K562 (cell line): ENCODE measurements at regions not wholly inside any gene's neighbourhood (a gene's known extent, or its start where the extent isn't known, plus 50 kb on each side); places are given as distances from the start of the nearest gene placed in this dataset.

Experiments used
- ERF ChIP-seq: fragments of 450-650 bp; formaldehyde crosslinking; IDR thresholded peaks from 2 replicates; pipeline ENCODE4 v1.4.0; 2020; ENCODE audit warnings: mild to moderate bottlenecking, mixed read lengths
- ETV1 ChIP-seq: fragments of 450-650 bp; conservative IDR thresholded peaks from 2 replicates; pipeline ENCODE4 v1.6.1; 2016; ENCODE audit warnings: missing genetic modification characterization, control low read depth, low read depth, missing compliant biosample characterization
- HDAC1 ChIP-seq, 2 experiments: fragments of 450-650 bp; IDR thresholded peaks; 2 replicates each; pipeline ENCODE4 v1.6.1; 2016 to 2017; ENCODE audit warnings: inconsistent platforms in 1 of 2, mild to moderate bottlenecking in 1 of 2, moderate library complexity in 1 of 2
- HLTF ChIP-seq: fragments of 450-650 bp; IDR thresholded peaks from 2 replicates; pipeline ENCODE4 v1.6.1; 2016
- KHSRP ChIP-seq: fragments of 450-650 bp; IDR thresholded peaks from 2 replicates; pipeline ENCODE4 v1.6.1; 2017
- KLF13 ChIP-seq: fragments of 450-650 bp; IDR thresholded peaks from 2 replicates; pipeline ENCODE4 v1.6.1; 2016; ENCODE audit warnings: missing genetic modification characterization, low read depth, mild to moderate bottlenecking, missing compliant biosample characterization, moderate library complexity, borderline replicate concordance
- MCM7 ChIP-seq, 2 experiments: fragments of 450-650 bp; IDR thresholded peaks; 2 replicates each; pipeline ENCODE4 v1.6.1; 2016 to 2018
- MTF1 ChIP-seq: fragments of 250-450 bp; sonication (Bioruptor Pico); IDR thresholded peaks from 2 replicates; pipeline ENCODE4 v1.9.0; 2021; ENCODE audit warnings: moderate library complexity, mild to moderate bottlenecking, inconsistent platforms, borderline replicate concordance
- RBM15 ChIP-seq: fragments of 200-400 bp; formaldehyde crosslinking; IDR thresholded peaks from 2 replicates; pipeline ENCODE4 v1.6.1; 2018; ENCODE audit warnings: mild to moderate bottlenecking, low read length, moderate library complexity; ENCODE audit not compliant: insufficient read depth
- RBM25 ChIP-seq: fragments of 200-400 bp; formaldehyde crosslinking; IDR thresholded peaks from 2 replicates; pipeline ENCODE4 v1.6.1; 2018; ENCODE audit warnings: low read length, low read depth, moderate library complexity; ENCODE audit not compliant: severe bottlenecking
- RCOR1 ChIP-seq, 2 experiments: IDR thresholded peaks; 2 replicates each; pipeline ENCODE4 v1.6.1; 2012; ENCODE audit warnings: low read depth in 2 of 2, low read length in 2 of 2, borderline replicate concordance in 1 of 2, improper control_type of control experiment in 1 of 2
- SMARCA5 ChIP-seq: fragments of 450-650 bp; IDR thresholded peaks from 2 replicates; pipeline ENCODE4 v1.6.1; 2016
- SOX6 ChIP-seq: fragments of 450-650 bp; IDR thresholded peaks from 2 replicates; pipeline ENCODE4 v1.6.1; 2014; ENCODE audit warnings: mild to moderate bottlenecking
- TF ChIP-seq, protein P1 (sequence below): fragments of 450-650 bp; IDR thresholded peaks from 2 replicates; pipeline ENCODE4 v1.6.1; 2018; ENCODE audit warnings: mild to moderate bottlenecking, low read depth; ENCODE audit not compliant: partially characterized antibody
- TF ChIP-seq, protein P2 (sequence below), 2 experiments: fragments of 450-650 bp in 1 of 2; IDR thresholded peaks; 2 replicates each; pipeline ENCODE4 v1.6.1; 2011 to 2017; ENCODE audit warnings: low read depth in 2 of 2, antibody characterized with exemption in 1 of 2, borderline replicate concordance in 1 of 2, low read length in 1 of 2, mild to moderate bottlenecking in 1 of 2, mixed read lengths in 1 of 2; ENCODE audit not compliant: control insufficient read depth in 1 of 2
- TF ChIP-seq, protein P3 (sequence below): fragments of 250-450 bp; sonication (Bioruptor Pico); IDR thresholded peaks from 2 replicates; pipeline ENCODE4 v1.5.0; 2021
- TF ChIP-seq, protein P4 (sequence below): fragments of 200-400 bp; formaldehyde crosslinking; IDR thresholded peaks from 2 replicates; pipeline ENCODE4 v1.6.1; 2017; ENCODE audit warnings: mild to moderate bottlenecking, low read depth, low read length, moderate library complexity
- TF ChIP-seq, protein P5 (sequence below), 2 experiments: IDR thresholded peaks; 2 replicates each; pipeline ENCODE4 v1.6.1; 2011; ENCODE audit warnings: borderline replicate concordance in 1 of 2, control low read depth in 1 of 2, low read depth in 1 of 2, low read length in 1 of 2, mild to moderate bottlenecking in 1 of 2, mixed read lengths in 1 of 2, moderate library complexity in 1 of 2; ENCODE audit not compliant: insufficient read depth in 1 of 2, insufficient read length in 1 of 2, poor library complexity in 1 of 2, severe bottlenecking in 1 of 2; ENCODE audit errors: extremely low read depth in 1 of 2

DNA sequence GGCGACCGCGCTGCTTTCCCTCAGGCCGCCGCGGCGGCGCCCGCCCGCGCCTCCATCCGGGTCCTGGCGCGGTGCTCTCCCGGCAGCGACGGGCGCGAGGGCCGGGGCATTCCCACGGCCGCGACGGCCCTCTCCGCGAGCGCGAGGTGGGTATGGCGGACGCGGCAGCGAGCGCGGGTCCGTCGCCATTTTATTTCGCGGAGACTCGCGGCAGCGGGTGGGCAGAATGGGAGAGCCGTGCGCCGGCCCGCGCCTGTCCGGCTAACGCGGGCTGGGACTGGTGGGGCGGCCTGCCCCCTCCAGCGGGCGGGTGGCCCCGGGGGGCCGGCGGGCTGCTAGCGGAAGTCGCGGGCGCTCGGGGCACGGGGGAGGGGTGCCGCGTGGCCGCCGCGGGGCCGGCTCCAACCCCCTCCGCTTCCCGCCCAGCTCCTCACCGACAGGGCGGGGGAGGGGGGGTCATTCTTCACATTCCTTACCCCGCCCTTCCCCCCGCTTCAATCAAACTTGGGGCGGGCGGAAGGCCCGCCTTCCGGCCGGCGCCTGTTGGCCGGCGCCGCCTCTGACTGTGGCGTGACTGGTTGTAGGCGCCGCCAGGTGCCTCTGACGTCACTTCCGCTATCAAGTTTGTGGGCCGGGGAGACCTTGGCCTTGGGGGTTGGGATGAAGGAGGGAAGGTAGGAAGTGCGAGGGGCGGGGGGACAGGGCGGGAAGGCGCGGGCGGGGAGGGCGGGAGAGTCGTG lies 82.1 kb downstream of the PTPDC1 start (continued):
- TF ChIP-seq, protein P1, sequence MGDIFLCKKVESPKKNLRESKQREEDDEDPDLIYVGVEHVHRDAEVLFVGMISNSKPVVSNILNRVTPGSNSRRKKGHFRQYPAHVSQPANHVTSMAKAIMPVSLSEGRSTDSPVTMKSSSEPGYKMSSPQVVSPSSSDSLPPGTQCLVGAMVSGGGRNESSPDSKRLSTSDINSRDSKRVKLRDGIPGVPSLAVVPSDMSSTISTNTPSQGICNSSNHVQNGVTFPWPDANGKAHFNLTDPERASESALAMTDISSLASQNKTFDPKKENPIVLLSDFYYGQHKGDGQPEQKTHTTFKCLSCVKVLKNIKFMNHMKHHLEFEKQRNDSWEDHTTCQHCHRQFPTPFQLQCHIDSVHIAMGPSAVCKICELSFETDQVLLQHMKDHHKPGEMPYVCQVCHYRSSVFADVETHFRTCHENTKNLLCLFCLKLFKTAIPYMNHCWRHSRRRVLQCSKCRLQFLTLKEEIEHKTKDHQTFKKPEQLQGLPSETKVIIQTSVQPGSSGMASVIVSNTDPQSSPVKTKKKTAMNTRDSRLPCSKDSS = no peak
- TF ChIP-seq ERF (peak; percentile 91), MTF1 (CRISPR knock-in tag) (no peak), HDAC1 (IDR thresholded peaks at IDR 0.05) (no peak), MCM7 (IDR thresholded peaks at IDR 0.05) (no peak), SOX6 (0 out of 2 replicates have a peak, but pooled peaks have one; percentile 6), RBM15 (no peak), RCOR1 (IDR thresholded peaks at IDR 0.05; ENCODE audit: borderline replicate concordance in 1 of 2, low read depth in 2 of 2, low read length in 2 of 2) (no peak; a peak in 1 of 4 replicates), SMARCA5 (no peak), ETV1 (tag) (peak; percentile 79), KLF13 (tag) (no peak), HLTF (no peak), KHSRP (no peak), RBM25 (peak; percentile 97)
- TF ChIP-seq, protein P2, sequence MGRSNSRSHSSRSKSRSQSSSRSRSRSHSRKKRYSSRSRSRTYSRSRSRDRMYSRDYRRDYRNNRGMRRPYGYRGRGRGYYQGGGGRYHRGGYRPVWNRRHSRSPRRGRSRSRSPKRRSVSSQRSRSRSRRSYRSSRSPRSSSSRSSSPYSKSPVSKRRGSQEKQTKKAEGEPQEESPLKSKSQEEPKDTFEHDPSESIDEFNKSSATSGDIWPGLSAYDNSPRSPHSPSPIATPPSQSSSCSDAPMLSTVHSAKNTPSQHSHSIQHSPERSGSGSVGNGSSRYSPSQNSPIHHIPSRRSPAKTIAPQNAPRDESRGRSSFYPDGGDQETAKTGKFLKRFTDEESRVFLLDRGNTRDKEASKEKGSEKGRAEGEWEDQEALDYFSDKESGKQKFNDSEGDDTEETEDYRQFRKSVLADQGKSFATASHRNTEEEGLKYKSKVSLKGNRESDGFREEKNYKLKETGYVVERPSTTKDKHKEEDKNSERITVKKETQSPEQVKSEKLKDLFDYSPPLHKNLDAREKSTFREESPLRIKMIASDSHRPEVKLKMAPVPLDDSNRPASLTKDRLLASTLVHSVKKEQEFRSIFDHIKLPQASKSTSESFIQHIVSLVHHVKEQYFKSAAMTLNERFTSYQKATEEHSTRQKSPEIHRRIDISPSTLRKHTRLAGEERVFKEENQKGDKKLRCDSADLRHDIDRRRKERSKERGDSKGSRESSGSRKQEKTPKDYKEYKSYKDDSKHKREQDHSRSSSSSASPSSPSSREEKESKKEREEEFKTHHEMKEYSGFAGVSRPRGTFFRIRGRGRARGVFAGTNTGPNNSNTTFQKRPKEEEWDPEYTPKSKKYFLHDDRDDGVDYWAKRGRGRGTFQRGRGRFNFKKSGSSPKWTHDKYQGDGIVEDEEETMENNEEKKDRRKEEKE (IDR thresholded peaks at IDR 0.05; ENCODE audit: borderline replicate concordance in 1 of 2, control insufficient read depth in 1 of 2, low read depth in 2 of 2, low read length in 1 of 2) = peak in 1 of 2 experiments; percentile 10; a peak in 1 of 4 replicates
- TF ChIP-seq, protein P3, sequence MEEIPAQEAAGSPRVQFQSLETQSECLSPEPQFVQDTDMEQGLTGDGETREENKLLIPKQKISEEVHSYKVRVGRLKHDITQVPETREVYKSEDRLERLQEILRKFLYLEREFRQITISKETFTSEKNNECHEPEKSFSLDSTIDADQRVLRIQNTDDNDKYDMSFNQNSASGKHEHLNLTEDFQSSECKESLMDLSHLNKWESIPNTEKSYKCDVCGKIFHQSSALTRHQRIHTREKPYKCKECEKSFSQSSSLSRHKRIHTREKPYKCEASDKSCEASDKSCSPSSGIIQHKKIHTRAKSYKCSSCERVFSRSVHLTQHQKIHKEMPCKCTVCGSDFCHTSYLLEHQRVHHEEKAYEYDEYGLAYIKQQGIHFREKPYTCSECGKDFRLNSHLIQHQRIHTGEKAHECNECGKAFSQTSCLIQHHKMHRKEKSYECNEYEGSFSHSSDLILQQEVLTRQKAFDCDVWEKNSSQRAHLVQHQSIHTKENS = no peak
- TF ChIP-seq, protein P4, sequence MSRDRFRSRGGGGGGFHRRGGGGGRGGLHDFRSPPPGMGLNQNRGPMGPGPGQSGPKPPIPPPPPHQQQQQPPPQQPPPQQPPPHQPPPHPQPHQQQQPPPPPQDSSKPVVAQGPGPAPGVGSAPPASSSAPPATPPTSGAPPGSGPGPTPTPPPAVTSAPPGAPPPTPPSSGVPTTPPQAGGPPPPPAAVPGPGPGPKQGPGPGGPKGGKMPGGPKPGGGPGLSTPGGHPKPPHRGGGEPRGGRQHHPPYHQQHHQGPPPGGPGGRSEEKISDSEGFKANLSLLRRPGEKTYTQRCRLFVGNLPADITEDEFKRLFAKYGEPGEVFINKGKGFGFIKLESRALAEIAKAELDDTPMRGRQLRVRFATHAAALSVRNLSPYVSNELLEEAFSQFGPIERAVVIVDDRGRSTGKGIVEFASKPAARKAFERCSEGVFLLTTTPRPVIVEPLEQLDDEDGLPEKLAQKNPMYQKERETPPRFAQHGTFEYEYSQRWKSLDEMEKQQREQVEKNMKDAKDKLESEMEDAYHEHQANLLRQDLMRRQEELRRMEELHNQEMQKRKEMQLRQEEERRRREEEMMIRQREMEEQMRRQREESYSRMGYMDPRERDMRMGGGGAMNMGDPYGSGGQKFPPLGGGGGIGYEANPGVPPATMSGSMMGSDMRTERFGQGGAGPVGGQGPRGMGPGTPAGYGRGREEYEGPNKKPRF = no peak
- TF ChIP-seq, protein P5, sequence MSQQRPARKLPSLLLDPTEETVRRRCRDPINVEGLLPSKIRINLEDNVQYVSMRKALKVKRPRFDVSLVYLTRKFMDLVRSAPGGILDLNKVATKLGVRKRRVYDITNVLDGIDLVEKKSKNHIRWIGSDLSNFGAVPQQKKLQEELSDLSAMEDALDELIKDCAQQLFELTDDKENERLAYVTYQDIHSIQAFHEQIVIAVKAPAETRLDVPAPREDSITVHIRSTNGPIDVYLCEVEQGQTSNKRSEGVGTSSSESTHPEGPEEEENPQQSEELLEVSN (IDR thresholded peaks at IDR 0.05; ENCODE audit: borderline replicate concordance in 1 of 2, extremely low read depth in 1 of 2, insufficient read depth in 1 of 2, insufficient read length in 1 of 2, low read depth in 1 of 2, low read length in 1 of 2, poor library complexity in 1 of 2, severe bottlenecking in 1 of 2) = peak; percentile 81 to 97
